OCI-LY3 (cell line): ENCODE measurements at regions not wholly inside any gene's neighbourhood (a gene's known extent, or its start where the extent isn't known, plus 50 kb on each side); places are given as distances from the start of the nearest gene placed in this dataset.
"Not testable (repeated sequence)": the region's sequence is repeated elsewhere in the genome, so short reads cannot be mapped to it uniquely, and the experiment has no call there.

ENCODE experiments used
- H2AFZ ChIP-seq: fragments of 200-600, 300-600 bp; shearing (Covaris generic); 2 replicates; pipeline ENCODE4 v1.6.0; 2014; ENCODE audit warnings: antibody characterized with exemption, low read depth, low read length
- H3K27ac ChIP-seq: fragments of 200-600, 300-600 bp; sonication (generic); 2 replicates; pipeline ENCODE4 v1.5.1; 2014; ENCODE audit warnings: mild to moderate bottlenecking, low read length, moderate library complexity, mixed read lengths
- H3K27me3 ChIP-seq: fragments of 200-600, 300-600 bp; sonication (generic); 2 replicates; pipeline ENCODE4 v1.6.1; 2014; ENCODE audit warnings: low read depth, low read length, mixed read lengths
- H3K36me3 ChIP-seq: fragments of 200-600, 300-600 bp; sonication (generic); replicated peaks from 2 replicates; pipeline ENCODE3; 2014; ENCODE audit warnings: low read depth, low read length, mixed read lengths
- H3K4me1 ChIP-seq: fragments of 300-600, 200-600 bp; sonication (generic); 2 replicates; pipeline ENCODE4 v1.6.1; 2014; ENCODE audit warnings: low read length, mixed read lengths
- H3K4me2 ChIP-seq: fragments of 200-600, 300-600 bp; sonication (generic); 2 replicates; pipeline ENCODE4 v1.6.1; 2014; ENCODE audit warnings: low read length, mixed read lengths
- H3K4me3 ChIP-seq: fragments of 300-600, 200-600 bp; sonication (generic); 2 replicates; pipeline ENCODE4 v1.5.1; 2014; ENCODE audit warnings: antibody characterized with exemption, mild to moderate bottlenecking, low read length, moderate library complexity
- H3K79me2 ChIP-seq: fragments of 300-600, 200-600 bp; shearing (Covaris generic); 2 replicates; pipeline ENCODE4 v1.6.1; 2014; ENCODE audit warnings: mild to moderate bottlenecking, low read length, mixed read lengths
- H3K9ac ChIP-seq: fragments of 300-600, 200-600 bp; shearing (Covaris generic); 2 replicates; pipeline ENCODE4 v1.6.0; 2014; ENCODE audit warnings: mild to moderate bottlenecking, low read length, moderate library complexity
- H3K9me3 ChIP-seq: fragments of 200-600, 300-600 bp; shearing (Covaris generic); 2 replicates; pipeline ENCODE4 v1.6.1; 2014; ENCODE audit warnings: low read length, mixed read lengths; ENCODE audit not compliant: insufficient read depth
- H4K20me1 ChIP-seq: fragments of 200-600, 300-600 bp; sonication (generic); 2 replicates; pipeline ENCODE4 v1.6.1; 2016; ENCODE audit warnings: low read length, mixed read lengths; ENCODE audit not compliant: insufficient read depth
- EZH2phosphoT487 ChIP-seq: fragments of 200-600 bp; shearing (Covaris generic); IDR thresholded peaks from 2 replicates; pipeline ENCODE4 v1.6.1; 2018; ENCODE audit warnings: antibody characterized with exemption, mixed run types, low read depth
- TF ChIP-seq, protein P1 (sequence below): fragments of 200-600, 300-600 bp; sonication (generic); IDR thresholded peaks from 2 replicates; pipeline ENCODE4 v1.5.1; 2014; ENCODE audit warnings: antibody characterized with exemption, low read length, low read depth

DNA sequence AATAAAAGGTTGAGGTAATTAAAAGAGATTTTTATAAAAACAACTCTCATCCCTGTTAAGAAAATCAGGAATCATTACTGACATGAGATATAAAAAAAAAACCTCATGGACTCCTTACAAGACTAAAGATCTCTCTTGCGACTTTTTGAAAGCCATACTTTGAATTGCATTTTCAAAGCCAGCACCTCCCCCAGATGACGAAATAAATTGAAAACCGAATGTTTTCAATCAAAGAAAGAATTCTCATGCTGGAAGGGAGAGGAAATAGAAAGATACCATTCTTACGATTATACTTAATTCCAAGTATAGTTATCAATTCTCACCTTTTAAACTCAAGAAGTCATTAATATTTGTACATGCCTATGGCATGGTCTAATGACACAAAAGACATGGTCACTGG, 452.3 kb downstream of the GJA1 start:
- Histone ChIP-seq H3K9me3 (no peaks in the 10 kb centered on the region), H3K36me3 (no peaks in the 10 kb centered on the region), H4K20me1 (no peaks in the 10 kb centered on the region), H2AFZ (no peak overlapping the region), H3K4me3 (no peak overlapping the region), H3K4me2 (no peak overlapping the region), H3K9ac (no peak overlapping the region), H3K27ac (no peak overlapping the region), H3K4me1 (no peaks in the 10 kb centered on the region), H3K79me2 (no peaks in the 10 kb centered on the region), H3K27me3 (no peaks in the 10 kb centered on the region)
- TF ChIP-seq EZH2phosphoT487, result no peak
- TF ChIP-seq, protein P1, sequence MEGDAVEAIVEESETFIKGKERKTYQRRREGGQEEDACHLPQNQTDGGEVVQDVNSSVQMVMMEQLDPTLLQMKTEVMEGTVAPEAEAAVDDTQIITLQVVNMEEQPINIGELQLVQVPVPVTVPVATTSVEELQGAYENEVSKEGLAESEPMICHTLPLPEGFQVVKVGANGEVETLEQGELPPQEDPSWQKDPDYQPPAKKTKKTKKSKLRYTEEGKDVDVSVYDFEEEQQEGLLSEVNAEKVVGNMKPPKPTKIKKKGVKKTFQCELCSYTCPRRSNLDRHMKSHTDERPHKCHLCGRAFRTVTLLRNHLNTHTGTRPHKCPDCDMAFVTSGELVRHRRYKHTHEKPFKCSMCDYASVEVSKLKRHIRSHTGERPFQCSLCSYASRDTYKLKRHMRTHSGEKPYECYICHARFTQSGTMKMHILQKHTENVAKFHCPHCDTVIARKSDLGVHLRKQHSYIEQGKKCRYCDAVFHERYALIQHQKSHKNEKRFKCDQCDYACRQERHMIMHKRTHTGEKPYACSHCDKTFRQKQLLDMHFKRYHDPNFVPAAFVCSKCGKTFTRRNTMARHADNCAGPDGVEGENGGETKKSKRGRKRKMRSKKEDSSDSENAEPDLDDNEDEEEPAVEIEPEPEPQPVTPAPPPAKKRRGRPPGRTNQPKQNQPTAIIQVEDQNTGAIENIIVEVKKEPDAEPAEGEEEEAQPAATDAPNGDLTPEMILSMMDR, result no peak

DNA sequence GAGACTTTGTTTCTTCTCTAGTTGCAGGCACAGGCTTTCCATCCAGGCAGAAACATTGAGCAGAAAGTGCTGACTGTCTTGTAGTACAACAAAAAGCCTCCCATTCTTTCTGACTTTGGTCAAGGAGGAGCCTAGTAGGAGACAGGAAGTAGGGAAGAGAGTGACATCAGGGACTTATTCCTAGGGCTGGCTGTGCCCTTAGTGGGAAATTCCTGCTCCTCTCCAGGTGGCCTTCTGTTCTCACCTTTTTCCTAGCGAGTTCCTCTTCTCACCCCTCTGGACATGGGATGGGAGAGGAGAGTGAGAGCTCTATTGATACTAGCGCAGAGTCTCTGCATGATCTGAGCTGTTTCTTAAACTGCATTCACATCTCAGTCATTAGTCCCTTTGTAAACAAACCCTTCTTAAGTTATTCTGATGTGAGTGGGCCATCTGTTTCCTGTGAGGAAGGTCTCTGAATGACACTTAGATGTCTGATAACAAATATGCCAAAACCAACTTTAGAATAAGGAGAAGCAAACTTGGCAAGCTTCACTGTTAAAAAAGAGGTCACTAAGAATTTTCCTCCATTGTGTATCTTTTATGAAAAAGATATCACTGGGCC, 455.0 kb downstream of the GJA1 start:
- Histone ChIP-seq H4K20me1 (no peaks in the 10 kb centered on the region), H3K27me3 (no peaks in the 10 kb centered on the region), H3K36me3 (no peaks in the 10 kb centered on the region), H2AFZ (no peak overlapping the region), H3K4me3 (no peak overlapping the region), H3K9ac (no peak overlapping the region), H3K9me3 (no peaks in the 10 kb centered on the region), H3K4me2 (no peak overlapping the region), H3K79me2 (no peaks in the 10 kb centered on the region), H3K27ac (no peak overlapping the region), H3K4me1 (no peaks in the 10 kb centered on the region)
- no peak for TF ChIP-seq EZH2phosphoT487
- TF ChIP-seq, protein P1, result no peak

DNA sequence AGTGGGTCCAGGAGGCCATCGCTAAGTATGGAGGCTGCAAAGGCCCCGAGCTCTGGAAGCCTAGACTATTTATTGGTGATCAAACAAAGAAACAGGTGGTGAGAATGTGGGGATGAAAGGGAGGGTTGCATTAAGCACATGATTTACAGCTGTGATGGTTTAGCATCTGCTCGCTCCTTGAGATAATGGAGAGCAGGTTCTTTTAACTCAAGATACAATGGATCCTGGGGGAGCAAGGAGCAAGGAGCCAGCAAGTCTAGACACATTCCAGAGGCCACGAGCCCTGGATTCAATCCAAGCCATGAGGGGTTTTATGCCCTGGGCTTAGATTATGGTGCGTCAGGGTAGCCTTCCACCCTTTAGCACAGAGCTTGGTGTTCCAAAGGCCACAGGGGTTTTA, 460.3 kb downstream of the GJA1 start:
- H3K36me3 ChIP-seq, H3K79me2 ChIP-seq, H3K9ac ChIP-seq, H3K9me3 ChIP-seq, H3K4me2 ChIP-seq, H2AFZ ChIP-seq, H3K27ac ChIP-seq, H3K4me3 ChIP-seq, H3K27me3 ChIP-seq, H3K4me1 ChIP-seq, H4K20me1 ChIP-seq: not testable (repeated sequence)

DNA sequence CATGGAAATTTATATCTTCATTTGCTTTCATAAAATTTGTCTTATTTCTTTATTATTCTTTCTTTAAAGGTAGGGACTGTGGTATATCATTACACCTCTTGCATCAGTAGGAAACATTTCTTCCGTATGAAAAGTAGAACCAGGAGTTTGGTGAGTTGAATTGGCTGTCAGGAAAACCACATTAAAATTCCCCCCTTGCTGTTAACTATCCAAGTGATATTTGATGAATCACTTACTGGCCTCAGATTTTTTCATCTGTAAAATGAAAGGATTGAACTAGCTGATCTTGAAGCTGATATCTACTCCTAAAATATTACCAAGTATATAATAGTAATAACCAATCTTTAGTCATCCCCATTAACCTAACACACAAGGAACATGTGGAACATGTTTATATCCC, 460.9 kb downstream of the GJA1 start:
- no peak overlapping the region for H2AFZ ChIP-seq
- no peaks in the 10 kb centered on the region for H3K9me3 ChIP-seq
- H3K9ac ChIP-seq, result no peak overlapping the region
- TF ChIP-seq, protein P1, result no peak
- TF ChIP-seq EZH2phosphoT487, result no peak
- H3K79me2 ChIP-seq, result no peaks in the 10 kb centered on the region
- no peaks in the 10 kb centered on the region for H4K20me1 ChIP-seq
- no peaks in the 10 kb centered on the region for H3K4me1 ChIP-seq
- no peak overlapping the region for H3K4me3 ChIP-seq
- H3K27ac ChIP-seq, result no peak overlapping the region
- H3K4me2 ChIP-seq, result no peak overlapping the region
- H3K36me3 ChIP-seq, result no peaks in the 10 kb centered on the region
- no peaks in the 10 kb centered on the region for H3K27me3 ChIP-seq

DNA sequence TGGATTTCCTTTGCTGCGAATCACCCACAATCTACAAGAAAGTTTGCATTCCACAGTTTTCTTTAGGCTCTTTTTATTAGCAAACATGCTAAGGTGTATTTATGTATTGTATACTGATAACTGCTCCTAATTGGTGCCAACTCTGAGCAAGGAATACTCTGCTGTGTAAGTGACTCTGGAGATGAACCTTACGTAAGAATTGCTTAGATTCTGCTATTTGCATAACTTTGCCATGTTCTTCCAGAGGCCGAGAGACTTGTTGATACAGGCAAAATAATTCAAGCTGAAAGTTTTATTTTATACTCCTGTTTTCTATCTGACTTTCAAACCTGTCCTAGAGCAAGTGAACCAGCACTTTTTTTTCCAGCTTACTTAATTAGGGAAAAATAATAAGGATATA, 461.3 kb downstream of the GJA1 start:
- no peak overlapping the region for H3K4me3 ChIP-seq
- no peak overlapping the region for H3K27ac ChIP-seq
- no peaks in the 10 kb centered on the region for H3K4me1 ChIP-seq
- no peaks in the 10 kb centered on the region for H4K20me1 ChIP-seq
- no peaks in the 10 kb centered on the region for H3K79me2 ChIP-seq
- no peaks in the 10 kb centered on the region for H3K27me3 ChIP-seq
- TF ChIP-seq, protein P1, result no peak
- no peak for TF ChIP-seq EZH2phosphoT487
- no peak overlapping the region for H3K9ac ChIP-seq
- no peaks in the 10 kb centered on the region for H3K36me3 ChIP-seq
- H3K9me3 ChIP-seq, result no peaks in the 10 kb centered on the region
- H2AFZ ChIP-seq, result no peak overlapping the region
- H3K4me2 ChIP-seq, result no peak overlapping the region
